Endothelial cell of umbilical vein (primary cell): ENCODE measurements at regions not wholly inside any gene's neighbourhood (a gene's known extent, or its start where the extent isn't known, plus 50 kb on each side); places are given as distances from the start of the nearest gene placed in this dataset.
"Not testable (repeated sequence)": the region's sequence is repeated elsewhere in the genome, so short reads cannot be mapped to it uniquely, and the experiment has no call there.

Experiments used
- BruUV-seq: library from RNA; stranded (reverse); fragments of 400-500 nt; replicated peaks from 2 replicates; lab custom pipeline; 2021; lab: Mats Ljungman, UMichigan
- CTCF ChIA-PET: fragments of 300-600, 350-600 bp; sonication (Branson Sonifier 250); formaldehyde crosslinking; loops from one replicate; lab custom pipeline; 2021; ENCODE audit warnings: antibody characterized with exemption, inconsistent platforms; lab: Charles Lee
- POLR2A ChIA-PET: fragments of 300-600, 350-600 bp; sonication (Branson Sonifier 250); formaldehyde crosslinking; loops from one replicate; lab custom pipeline; 2021; ENCODE audit warnings: antibody characterized with exemption, inconsistent platforms; lab: Charles Lee
- DNase-seq: peaks from one replicate; pipeline ENCODE4 v3.0.0-alpha.2; 2011; ENCODE audit warnings: low read depth, low spot score
- FAIRE-seq: peaks from 2 replicates; lab custom pipeline; 2011; peaks lifted over from hg19 to GRCh38; lab: Jason Lieb, UNC
- H2AFZ ChIP-seq: 2 replicates; pipeline ENCODE4 v1.6.0; 2012; ENCODE audit warnings: low read depth, low read length, control low read depth, inconsistent platforms
- H3K27ac ChIP-seq: 2 replicates; pipeline ENCODE4 v1.5.1; 2011; ENCODE audit warnings: low read depth, mild to moderate bottlenecking, control low read depth, low read length, moderate library complexity; ENCODE audit not compliant: insufficient read depth
- H3K27me3 ChIP-seq, 2 experiments: 2 replicates each; pipeline versions ENCODE4 v1.6.0 to v1.6.1; 2011; ENCODE audit warnings: low read length in 2 of 2, mixed read lengths in 1 of 2; ENCODE audit not compliant: control insufficient read depth in 2 of 2, insufficient read depth in 2 of 2
- H3K36me3 ChIP-seq, 2 experiments: 2 replicates in 1 of 2; 3 replicates in 1 of 2; pipeline ENCODE4 v1.5.1; 2011; ENCODE audit warnings: low read length in 2 of 2, mild to moderate bottlenecking in 1 of 2, moderate library complexity in 1 of 2; ENCODE audit not compliant: control insufficient read depth in 2 of 2, insufficient read depth in 2 of 2; ENCODE audit errors: extremely low read depth in 1 of 2
- H3K4me1 ChIP-seq: 3 replicates; pipeline ENCODE4 v1.5.1; 2011; ENCODE audit warnings: mild to moderate bottlenecking, low read length; ENCODE audit not compliant: control insufficient read depth, insufficient read depth; ENCODE audit errors: extremely low read depth
- H3K4me2 ChIP-seq: 2 replicates; pipeline ENCODE4 v1.6.1; 2011; ENCODE audit warnings: low read length, control low read depth, mixed read lengths; ENCODE audit not compliant: insufficient read depth
- H3K4me3 ChIP-seq, 3 experiments: fragments of 200-600 bp in 1 of 3; sonication (generic), shearing (Covaris generic) in 1 of 3; replicated peaks in 1 of 3; 2 replicates each; pipeline ENCODE4 v1.5.1; 2011 to 2016; ENCODE audit warnings: control low read depth in 3 of 3, low read length in 3 of 3, mild to moderate bottlenecking in 2 of 3, inconsistent platforms in 1 of 3, low read depth in 1 of 3, moderate library complexity in 1 of 3; ENCODE audit not compliant: insufficient read depth in 1 of 3
- H3K79me2 ChIP-seq: 2 replicates; pipeline ENCODE4 v1.6.0; 2012; ENCODE audit warnings: low read length, inconsistent platforms; ENCODE audit not compliant: control insufficient read depth, insufficient read depth
- H3K9ac ChIP-seq: replicated peaks from 2 replicates; pipeline ENCODE3; 2011; ENCODE audit warnings: low read length, control low read depth; ENCODE audit not compliant: insufficient read depth; ENCODE audit errors: extremely low read depth
- H3K9me1 ChIP-seq: replicated peaks from 3 replicates; pipeline ENCODE4 v1.6.0; 2011; ENCODE audit warnings: mild to moderate bottlenecking, low read length; ENCODE audit not compliant: control insufficient read depth, insufficient read depth; ENCODE audit errors: extremely low read depth
- H3K9me3 ChIP-seq: replicated peaks from 2 replicates; pipeline ENCODE4 v1.5.1; 2012; ENCODE audit warnings: low read length, inconsistent platforms; ENCODE audit not compliant: control insufficient read depth, insufficient read depth
- H4K20me1 ChIP-seq: replicated peaks from 2 replicates; pipeline ENCODE3; 2011; ENCODE audit warnings: mild to moderate bottlenecking, low read length; ENCODE audit not compliant: control insufficient read depth, insufficient read depth; ENCODE audit errors: extremely low read depth
- FOS ChIP-seq: IDR thresholded peaks from 2 replicates; pipeline ENCODE4 v1.6.1; 2011; ENCODE audit warnings: mild to moderate bottlenecking, low read length, moderate library complexity, borderline replicate concordance; ENCODE audit not compliant: insufficient read depth
- GATA2 ChIP-seq: IDR thresholded peaks from 2 replicates; pipeline ENCODE4 v1.7.0; 2011; ENCODE audit warnings: low read depth, mild to moderate bottlenecking, moderate library complexity, mixed read lengths, low read length; ENCODE audit not compliant: insufficient read length, insufficient read depth
- MAX ChIP-seq: IDR thresholded peaks from 2 replicates; pipeline ENCODE4 v1.6.1; 2011; ENCODE audit not compliant: insufficient read depth, insufficient read length
- MYC ChIP-seq: IDR thresholded peaks from one replicate; pipeline ENCODE4 v1.6.1; 2011; ENCODE audit warnings: mild to moderate bottlenecking, low read depth, low read length
- POLR2AphosphoS5 ChIP-seq: IDR thresholded peaks from 2 replicates; pipeline ENCODE4 v1.6.1; 2012; ENCODE audit warnings: low read depth, mild to moderate bottlenecking, control low read depth, low read length, moderate library complexity; ENCODE audit not compliant: insufficient read depth
- dilution Hi-C: fragments of 300-500 bp; cut with MboI; formaldehyde crosslinking; loops from one replicate; pipeline ENCODE4 v1.15.0; 2019; ENCODE audit warnings: low sequenced_read_pairs; ENCODE audit not compliant: extremely low pct_ligation_motif_present
- intact Hi-C: fragments of 100-400 bp; cut with micrococcal nuclease; formaldehyde crosslinking; loops from one replicate; pipeline ENCODE4 v1.10.0; 2022

GRCh38 chr18:78273876-78274275 lies 705.7 kb upstream of the SALL3 start:
- intact Hi-C loops = no loop called here
- TF ChIP-seq MYC = no peak
- TF ChIP-seq GATA2 = no peak
- TF ChIP-seq FOS = no peak
- TF ChIP-seq POLR2AphosphoS5 = no peak
- TF ChIP-seq MAX = no peak
- Histone ChIP-seq H3K36me3 (no peaks in the 10 kb centered on the region), H3K9me1 (no peaks in the 10 kb centered on the region), H4K20me1 (no peaks in the 10 kb centered on the region), H3K9ac (no peak overlapping the region), H3K27me3 (no peaks in the 10 kb centered on the region), H3K27ac (no peak overlapping the region), H3K9me3 (peaks cover 3% of the 10 kb centered on the region), H2AFZ (no peak overlapping the region), H3K4me3 (no peak overlapping the region), H3K79me2 (no peaks in the 10 kb centered on the region), H3K4me2 (no peak overlapping the region), H3K4me1 (no peaks in the 10 kb centered on the region)
- dilution Hi-C loops = no loop called here
- FAIRE-seq (no peak), DNase-seq (no peak)
- POLR2A ChIA-PET = no interaction called here
- no TSS peak for BruUV-seq
- CTCF ChIA-PET = no interaction called here

GRCh38 chr18:78283425-78283824 lies 696.2 kb upstream of the SALL3 start:
- H4K20me1 ChIP-seq, H3K27ac ChIP-seq, DNase-seq, H3K36me3 ChIP-seq, H2AFZ ChIP-seq, H3K4me2 ChIP-seq, BruUV-seq, intact Hi-C loops, FAIRE-seq, H3K4me1 ChIP-seq, H3K27me3 ChIP-seq, dilution Hi-C loops, H3K79me2 ChIP-seq, H3K4me3 ChIP-seq, H3K9ac ChIP-seq, POLR2A ChIA-PET, H3K9me1 ChIP-seq, CTCF ChIA-PET, H3K9me3 ChIP-seq: not testable (repeated sequence)
